MV-4-11 (cell line): ENCODE measurements at regions not wholly inside any gene's neighbourhood (a gene's known extent, or its start where the extent isn't known, plus 50 kb on each side); places are given as distances from the start of the nearest gene placed in this dataset.

Source experiments
- DNase-seq: peaks from one replicate; lab custom pipeline; 2025; lab: John Stamatoyannopoulos, UW

- no peak for DNase-seq
These were observed 144.0 kb upstream of the CNTN4 start for GRCh38 chr3:1954632-1955031.

DNA sequence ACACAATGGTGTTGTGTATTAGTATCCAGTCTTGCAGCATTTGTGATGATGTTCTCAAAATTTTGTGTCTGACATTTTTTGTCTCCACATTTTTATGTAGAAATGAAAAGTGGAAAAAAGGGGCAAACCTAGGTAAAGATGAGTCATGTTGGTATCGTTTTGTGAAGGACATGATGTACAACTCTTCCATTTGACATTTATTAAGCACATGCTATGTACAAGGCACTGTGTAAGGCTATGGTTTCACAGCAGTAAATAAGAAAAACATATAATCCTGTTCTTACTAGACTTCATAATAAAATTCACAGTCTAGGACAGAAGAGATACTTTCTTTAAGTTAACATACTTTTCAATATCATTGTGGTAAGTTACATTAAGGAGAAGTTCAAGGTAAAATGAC lies 143.5 kb upstream of the CNTN4 start:
- DNase-seq: no peak

DNA sequence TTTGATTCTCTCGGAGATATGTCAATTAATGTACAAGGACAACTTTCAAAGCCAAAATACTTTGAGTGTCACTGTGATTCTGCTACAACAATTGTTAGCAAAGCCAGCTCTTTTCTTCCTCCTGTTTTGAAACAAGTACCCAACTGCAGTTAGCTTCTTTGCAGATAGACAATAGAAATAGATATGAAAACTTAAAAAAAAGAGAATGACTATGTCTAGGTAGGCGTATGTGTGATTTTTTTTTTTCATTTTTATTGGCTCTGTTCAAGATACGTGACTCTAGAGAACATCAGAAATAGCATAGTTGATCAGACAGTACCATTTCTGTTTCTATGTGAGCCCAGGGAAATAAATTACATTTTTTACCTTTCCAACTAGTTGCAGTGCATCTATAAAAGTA lies 142.9 kb upstream of the CNTN4 start:
- DNase-seq: no peak

DNA sequence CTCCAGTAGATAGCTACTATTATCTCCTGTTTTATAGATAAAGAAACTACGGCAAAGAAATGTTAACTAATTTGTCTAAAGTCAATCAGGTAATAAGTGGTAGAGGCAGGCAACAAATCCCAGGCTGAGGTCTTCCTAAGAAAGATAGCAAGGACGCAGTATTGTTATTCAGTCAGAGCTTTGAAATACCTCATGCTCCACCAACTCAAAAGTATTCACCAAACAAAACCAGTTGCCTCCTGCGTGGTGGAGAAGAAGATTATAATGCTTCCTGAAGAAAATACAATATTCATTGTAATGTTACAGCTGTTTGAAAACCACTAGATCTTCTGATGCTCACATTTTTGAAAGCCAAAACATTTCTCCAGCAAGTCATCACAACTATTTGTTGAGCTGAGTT lies 138.2 kb upstream of the CNTN4 start:
- no peak for DNase-seq

DNA sequence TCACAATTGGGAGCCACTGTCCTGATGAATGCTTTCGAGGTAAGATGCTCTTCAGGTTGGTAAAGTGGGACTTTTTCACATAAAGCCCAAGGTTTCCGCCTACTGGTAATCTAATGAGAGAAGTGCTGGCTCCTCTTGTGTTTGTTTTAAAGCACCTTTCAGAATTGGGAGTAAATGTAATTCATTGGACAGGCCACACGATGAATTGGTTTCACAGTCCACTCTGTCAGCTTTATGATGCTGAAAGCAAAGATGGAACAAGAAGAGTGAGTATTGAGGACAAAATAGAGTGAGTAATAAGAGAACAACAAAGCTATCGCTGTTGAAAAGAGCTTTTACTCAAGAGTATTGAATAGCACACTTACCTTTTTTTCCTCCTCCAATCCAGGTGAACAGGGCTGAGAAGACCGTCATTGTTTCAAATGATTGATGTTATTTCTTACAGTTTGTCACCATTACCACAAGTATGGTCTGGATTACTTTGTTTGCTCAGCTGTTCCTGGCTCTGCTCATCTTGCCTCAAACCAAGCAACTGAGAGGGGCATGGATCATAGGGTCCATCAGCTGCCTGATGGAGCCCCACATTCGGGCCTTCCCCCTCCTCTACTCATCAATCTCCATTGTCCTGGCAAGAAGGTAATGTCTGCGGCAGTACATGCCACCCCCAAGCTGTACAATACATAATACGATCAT lies 136.1 kb upstream of the CNTN4 start:
- no peak for DNase-seq

- no peak for DNase-seq
These were observed 134.8 kb upstream of the CNTN4 start for GRCh38 chr3:1963896-1964295.

DNA sequence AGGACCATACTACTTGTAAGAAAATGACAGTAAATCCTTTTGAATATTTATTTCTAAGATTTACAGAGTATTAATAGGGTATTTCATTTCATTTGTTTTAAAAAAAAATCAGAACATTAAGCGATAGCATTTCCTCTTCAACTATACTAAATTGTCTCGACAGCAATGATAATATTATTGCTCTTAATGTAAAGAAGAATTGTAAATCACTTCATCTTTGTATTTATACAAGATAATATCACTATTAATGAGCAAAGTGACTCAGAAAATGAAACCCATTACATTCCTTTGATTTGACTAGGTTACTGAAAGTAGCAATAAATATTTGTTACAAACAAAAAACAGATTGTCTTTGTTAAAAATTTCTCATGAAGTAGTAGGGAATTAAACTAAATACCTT lies 131.1 kb upstream of the CNTN4 start:
- no peak for DNase-seq

DNA sequence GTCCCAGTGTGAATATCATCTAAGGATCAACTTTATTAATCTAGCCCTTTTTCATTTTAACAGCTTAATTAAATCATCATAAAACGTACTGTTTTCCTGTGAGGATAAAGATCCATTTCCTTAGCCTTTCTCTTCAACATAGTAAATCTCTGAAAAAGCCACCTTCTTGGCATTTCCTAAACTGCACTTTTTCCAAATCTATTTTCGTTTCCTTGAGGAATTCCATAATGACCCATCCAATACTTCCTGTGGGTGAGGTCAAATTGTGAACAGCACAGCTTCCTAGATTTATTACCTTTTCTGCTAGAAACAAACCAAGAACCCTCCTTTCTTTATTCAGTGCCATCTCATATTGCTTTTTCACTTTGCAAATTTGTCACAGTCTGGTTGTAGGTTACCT lies 129.4 kb upstream of the CNTN4 start:
- no peak for DNase-seq

GRCh38 chr3:1971780-1972179 lies 126.9 kb upstream of the CNTN4 start:
- DNase-seq: no peak

GRCh38 chr3:1979961-1980615 lies 118.6 kb upstream of the CNTN4 start:
- no peak for DNase-seq

- no peak for DNase-seq
These were observed 110.7 kb upstream of the CNTN4 start for GRCh38 chr3:1987980-1988379.

GRCh38 chr3:1998739-1999138 lies 99.9 kb upstream of the CNTN4 start:
- DNase-seq: no peak

GRCh38 chr3:2001306-2002108 lies 97.2 kb upstream of the CNTN4 start:
- no peak for DNase-seq

GRCh38 chr3:2023959-2024358 lies 74.7 kb upstream of the CNTN4 start:
- DNase-seq: peak; percentile 65

DNA sequence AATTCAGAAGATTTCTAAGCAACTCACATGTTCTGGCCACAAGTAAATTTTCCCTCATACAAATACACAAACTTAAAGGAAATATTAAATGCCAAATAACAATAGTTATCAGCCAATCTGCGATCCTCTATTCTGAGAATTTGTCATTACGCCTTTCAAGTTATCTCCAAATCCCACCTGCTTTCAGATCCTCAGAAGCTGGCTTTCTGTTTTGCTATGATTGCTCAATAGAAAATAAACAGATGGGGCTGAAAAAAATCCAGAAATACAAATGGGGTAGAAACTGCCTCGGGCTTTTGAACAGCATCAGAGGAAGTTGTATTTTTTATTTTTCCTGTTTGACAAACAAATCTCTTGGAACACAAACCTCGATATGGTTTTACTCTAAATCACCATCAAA lies 74.0 kb upstream of the CNTN4 start:
- peak; percentile 72 for DNase-seq

- DNase-seq: no peak
These were observed 69.1 kb upstream of the CNTN4 start for GRCh38 chr3:2029559-2029958.

- no peak for DNase-seq
These were observed 62.6 kb upstream of the CNTN4 start for GRCh38 chr3:2036076-2036475.

GRCh38 chr3:2041931-2042330 lies 56.7 kb upstream of the CNTN4 start:
- DNase-seq: no peak
